Tibial artery (tissue), 4 donors: ENCODE measurements at regions not wholly inside any gene's neighbourhood (a gene's known extent, or its start where the extent isn't known, plus 50 kb on each side); places are given as distances from the start of the nearest gene placed in this dataset.

Experiments
- DNase-seq, 2 donors: peaks; one replicate each; pipeline ENCODE4 v3.0.0-alpha.2; 2019
- H3K27ac ChIP-seq, 2 donors: fragments of 200-600 bp; sonication (generic) in 1 of 2; 1 replicate in 1 of 2; 2 replicates in 1 of 2; pipeline ENCODE4 v1.5.1; 2018 to 2019; ENCODE audit warnings: mild to moderate bottlenecking in 1 of 2
- H3K27me3 ChIP-seq, 2 donors: fragments of 200-600 bp; sonication (generic) in 1 of 2; one replicate each; pipeline versions ENCODE4 v1.5.1 to v1.6.0; 2016 to 2019
- H3K36me3 ChIP-seq, 3 donors: fragments of 200-600 bp; sonication (generic) in 2 of 3; one replicate each; pipeline ENCODE4 v1.5.1; 2016 to 2019; ENCODE audit warnings: mild to moderate bottlenecking in 2 of 3
- H3K4me1 ChIP-seq, 4 donors: fragments of 200-600 bp; sonication (generic) in 2 of 4; 1 replicate in 3 of 4; 2 replicates in 1 of 4; pipeline ENCODE4 v1.5.1; 2016 to 2019
- H3K4me3 ChIP-seq, 2 donors: fragments of 200-600 bp; sonication (generic) in 1 of 2; 1 replicate in 1 of 2; 2 replicates in 1 of 2; pipeline ENCODE4 v1.5.1; 2018 to 2019; ENCODE audit warnings: mild to moderate bottlenecking in 2 of 2
- H3K9me3 ChIP-seq, 3 donors: fragments of 200-600 bp; sonication (generic) in 1 of 3; one replicate each; pipeline ENCODE4 v1.5.1; 2016 to 2019
- intact Hi-C: fragments of 100-400 bp; cut with DNase I; formaldehyde crosslinking; loops from one replicate; pipeline ENCODE4 v1.15.0; 2023; ENCODE audit warnings: low total_unique reads
- TF ChIP-seq, protein P1 (sequence below), 2 experiments: fragments of 200-600 bp in 1 of 2; fragments of 450-650 bp in 1 of 2; IDR thresholded peaks; one replicate each; pipeline ENCODE4 v1.5.1; 2017 to 2019; ENCODE audit warnings: antibody characterized with exemption in 2 of 2, mild to moderate bottlenecking in 1 of 2, moderate library complexity in 1 of 2

DNA sequence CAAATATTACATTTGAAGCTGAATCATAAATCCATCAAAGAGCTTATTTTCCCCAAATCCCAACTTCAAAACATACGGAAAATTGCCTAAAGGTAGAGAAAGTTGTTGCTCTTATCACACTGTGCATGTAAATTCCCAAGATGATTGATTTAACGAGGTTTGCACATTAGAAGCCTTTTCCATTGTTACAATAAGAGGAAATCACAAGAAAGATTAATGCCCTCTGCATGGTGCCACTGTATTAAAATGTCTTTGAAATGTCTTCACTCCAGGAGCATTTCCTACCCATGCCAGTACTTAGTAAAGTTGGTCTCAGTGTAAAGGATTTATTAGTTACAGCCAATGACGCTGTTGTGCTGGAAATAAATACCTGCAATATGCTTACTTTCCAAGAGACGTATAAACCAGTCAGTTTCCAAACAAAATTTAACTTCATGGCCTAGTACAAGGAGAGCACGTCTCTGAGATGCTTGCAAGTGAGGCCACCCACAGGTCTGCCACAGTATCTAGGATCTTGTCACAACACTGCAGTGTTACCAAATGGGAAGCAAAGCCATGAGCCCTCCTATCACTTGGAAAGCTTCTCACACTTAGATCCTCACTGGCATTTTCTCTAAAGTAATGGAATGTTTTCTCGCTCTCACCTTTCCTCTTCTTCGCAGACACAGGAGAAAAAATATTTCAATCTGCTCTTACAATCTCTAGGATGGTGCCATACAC lies 112.4 kb downstream of the CETN3 start:
- Histone ChIP-seq H3K36me3 (no peaks in the 10 kb centered on the region), H3K27ac (no peak overlapping the region), H3K27me3 (no peaks in the 10 kb centered on the region), H3K9me3 (no peaks in the 10 kb centered on the region), H3K4me1 (no peaks in the 10 kb centered on the region), H3K4me3 (no peak overlapping the region)
- no peak for DNase-seq
- intact Hi-C loops, result no loop called here
- TF ChIP-seq, protein P1, sequence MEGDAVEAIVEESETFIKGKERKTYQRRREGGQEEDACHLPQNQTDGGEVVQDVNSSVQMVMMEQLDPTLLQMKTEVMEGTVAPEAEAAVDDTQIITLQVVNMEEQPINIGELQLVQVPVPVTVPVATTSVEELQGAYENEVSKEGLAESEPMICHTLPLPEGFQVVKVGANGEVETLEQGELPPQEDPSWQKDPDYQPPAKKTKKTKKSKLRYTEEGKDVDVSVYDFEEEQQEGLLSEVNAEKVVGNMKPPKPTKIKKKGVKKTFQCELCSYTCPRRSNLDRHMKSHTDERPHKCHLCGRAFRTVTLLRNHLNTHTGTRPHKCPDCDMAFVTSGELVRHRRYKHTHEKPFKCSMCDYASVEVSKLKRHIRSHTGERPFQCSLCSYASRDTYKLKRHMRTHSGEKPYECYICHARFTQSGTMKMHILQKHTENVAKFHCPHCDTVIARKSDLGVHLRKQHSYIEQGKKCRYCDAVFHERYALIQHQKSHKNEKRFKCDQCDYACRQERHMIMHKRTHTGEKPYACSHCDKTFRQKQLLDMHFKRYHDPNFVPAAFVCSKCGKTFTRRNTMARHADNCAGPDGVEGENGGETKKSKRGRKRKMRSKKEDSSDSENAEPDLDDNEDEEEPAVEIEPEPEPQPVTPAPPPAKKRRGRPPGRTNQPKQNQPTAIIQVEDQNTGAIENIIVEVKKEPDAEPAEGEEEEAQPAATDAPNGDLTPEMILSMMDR (IDR thresholded peaks at IDR 0.05), result no peak

DNA sequence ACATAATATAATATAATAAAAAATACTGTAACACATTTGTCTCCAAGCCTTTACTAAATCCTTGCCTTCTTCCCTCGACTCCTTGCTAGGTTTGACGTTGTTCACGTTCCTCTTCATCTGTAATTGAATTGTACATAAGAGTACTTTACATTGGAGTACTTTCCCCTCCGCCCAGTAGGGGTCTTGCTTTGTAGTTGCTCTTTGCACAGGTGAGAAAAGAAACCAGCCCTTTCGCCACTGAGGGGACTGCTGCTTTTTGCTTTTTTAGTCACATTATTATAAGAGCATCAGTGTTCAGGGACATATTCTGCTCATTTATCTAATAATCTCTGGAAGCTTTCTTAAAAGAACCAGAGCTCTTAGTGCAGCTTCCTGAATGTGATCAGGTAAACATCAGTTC lies 115.0 kb downstream of the CETN3 start:
- no peaks in the 10 kb centered on the region for H3K27me3 ChIP-seq
- no peaks in the 10 kb centered on the region for H3K36me3 ChIP-seq
- TF ChIP-seq, protein P1 (IDR thresholded peaks at IDR 0.05), result no peak
- intact Hi-C loops, result no loop called here
- DNase-seq, result no peak
- H3K27ac ChIP-seq, result no peak overlapping the region
- no peaks in the 10 kb centered on the region for H3K4me1 ChIP-seq
- H3K9me3 ChIP-seq, result no peaks in the 10 kb centered on the region
- H3K4me3 ChIP-seq, result no peak overlapping the region

DNA sequence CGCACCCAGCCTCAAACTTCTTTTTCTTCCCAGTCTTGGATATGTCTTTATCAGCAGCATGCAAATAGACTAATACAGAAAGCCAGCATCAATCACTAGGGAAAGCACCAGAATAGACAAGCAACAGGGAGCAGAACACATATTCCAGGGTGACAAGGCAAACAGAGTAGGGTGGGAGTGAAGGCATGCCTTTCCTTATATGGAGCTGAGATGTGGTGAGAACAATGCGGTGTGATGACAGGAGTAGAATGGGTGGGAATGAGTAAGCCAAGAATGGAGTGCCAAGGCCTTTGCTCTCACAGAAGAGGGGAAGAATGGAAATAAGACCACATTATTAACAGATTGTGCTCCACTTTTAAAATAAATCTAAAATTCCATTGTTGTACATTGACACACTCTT lies 115.6 kb downstream of the CETN3 start:
- Histone ChIP-seq H3K4me3 (no peak overlapping the region), H3K9me3 (no peaks in the 10 kb centered on the region), H3K27me3 (no peaks in the 10 kb centered on the region), H3K36me3 (no peaks in the 10 kb centered on the region), H3K27ac (no peak overlapping the region), H3K4me1 (no peaks in the 10 kb centered on the region)
- DNase-seq, result no peak
- intact Hi-C loops, result no loop called here
- TF ChIP-seq, protein P1 (IDR thresholded peaks at IDR 0.05), result no peak

DNA sequence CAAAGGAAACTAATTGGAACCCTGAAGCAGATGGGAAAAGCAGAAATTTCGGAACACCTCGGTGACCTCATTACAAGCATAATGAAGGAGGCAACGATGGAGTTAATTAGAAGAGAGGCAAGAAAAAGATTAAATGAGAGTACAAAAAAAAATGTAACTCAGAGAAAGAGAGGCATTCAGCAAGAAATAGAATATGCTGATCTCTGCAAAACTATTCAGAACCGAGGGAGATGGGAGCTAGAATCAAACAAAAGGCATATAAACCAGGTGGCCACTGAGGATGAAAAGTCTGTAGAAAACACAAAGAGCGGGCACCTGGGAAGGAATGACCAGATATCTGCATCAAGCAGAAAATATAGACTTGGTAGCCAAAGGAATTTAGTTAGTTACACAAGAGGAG lies 118.9 kb downstream of the CETN3 start:
- DNase-seq, result no peak
- no peaks in the 10 kb centered on the region for H3K4me1 ChIP-seq
- TF ChIP-seq, protein P1 (IDR thresholded peaks at IDR 0.05), result no peak
- intact Hi-C loops, result no loop called here
- no peak overlapping the region for H3K27ac ChIP-seq
- H3K9me3 ChIP-seq, result no peaks in the 10 kb centered on the region
- H3K36me3 ChIP-seq, result no peaks in the 10 kb centered on the region
- H3K27me3 ChIP-seq, result no peaks in the 10 kb centered on the region
- H3K4me3 ChIP-seq, result no peak overlapping the region

DNA sequence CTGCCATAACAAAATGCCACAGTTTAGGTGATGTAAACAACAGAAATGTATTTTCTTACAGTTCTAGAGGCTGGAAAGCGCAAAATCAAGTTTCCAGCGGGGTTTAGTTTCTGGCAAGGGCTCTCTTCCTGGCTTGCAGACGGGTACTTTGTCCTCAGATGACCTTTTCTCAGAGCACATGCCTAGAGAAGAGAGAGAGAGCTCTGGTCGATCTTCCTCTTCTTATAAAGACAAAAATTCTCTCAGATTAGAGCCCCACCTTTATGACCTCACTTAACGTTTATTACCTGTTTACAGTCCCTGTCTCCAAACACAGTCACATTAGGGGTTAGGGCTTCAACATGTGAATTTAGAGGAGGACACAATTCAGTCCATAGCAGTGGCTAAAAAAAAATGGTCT lies 119.7 kb downstream of the CETN3 start:
- DNase-seq, result no peak
- TF ChIP-seq, protein P1 (IDR thresholded peaks at IDR 0.05), result no peak
- Histone ChIP-seq H3K36me3 (no peaks in the 10 kb centered on the region), H3K27me3 (no peaks in the 10 kb centered on the region), H3K9me3 (no peaks in the 10 kb centered on the region), H3K4me3 (no peak overlapping the region), H3K27ac (no peak overlapping the region), H3K4me1 (no peaks in the 10 kb centered on the region)
- intact Hi-C loops, result no loop called here

DNA sequence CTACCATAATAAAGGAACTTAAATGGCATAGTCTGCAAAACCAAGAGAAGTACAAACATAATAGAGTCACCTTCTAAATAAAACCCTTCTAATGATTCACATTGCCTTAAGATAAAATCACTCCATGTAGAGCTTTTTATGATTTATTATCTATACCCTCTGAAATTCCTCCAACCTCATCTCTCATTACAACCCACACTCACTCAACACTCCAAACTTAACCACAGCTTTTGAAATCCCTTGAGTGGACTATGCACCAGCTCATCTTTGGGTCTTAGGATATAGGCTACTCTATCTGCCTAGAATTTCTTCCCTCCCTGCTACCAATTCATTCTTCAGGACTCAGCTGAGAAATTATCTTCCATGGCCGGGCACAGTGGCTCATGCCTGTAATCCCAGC lies 122.5 kb downstream of the CETN3 start:
- Histone ChIP-seq H3K4me3 (no peak overlapping the region), H3K36me3 (no peaks in the 10 kb centered on the region), H3K9me3 (no peaks in the 10 kb centered on the region), H3K27me3 (no peaks in the 10 kb centered on the region), H3K4me1 (no peaks in the 10 kb centered on the region), H3K27ac (no peak overlapping the region)
- intact Hi-C loops, result no loop called here
- TF ChIP-seq, protein P1 (IDR thresholded peaks at IDR 0.05), result no peak
- DNase-seq, result no peak
